K562 (cell line): ENCODE measurements at regions not wholly inside any gene's neighbourhood (a gene's known extent, or its start where the extent isn't known, plus 50 kb on each side); places are given as distances from the start of the nearest gene placed in this dataset.

Source experiments
- BCOR ChIP-seq: fragments of 450-650 bp; IDR thresholded peaks from 2 replicates; pipeline ENCODE4 v1.6.1; 2016
- CBX8 ChIP-seq: fragments of 200-600 bp; sonication (generic); IDR thresholded peaks from 2 replicates; pipeline ENCODE4 v1.6.1; 2012; ENCODE audit warnings: borderline replicate concordance, mixed run types, low read depth, mild to moderate bottlenecking, moderate library complexity, mixed read lengths, low read length, control low read depth, inconsistent platforms; ENCODE audit not compliant: poor library complexity, severe bottlenecking; ENCODE audit errors: extremely low read depth
- KLF13 ChIP-seq: fragments of 450-650 bp; IDR thresholded peaks from 2 replicates; pipeline ENCODE4 v1.6.1; 2016; ENCODE audit warnings: missing genetic modification characterization, low read depth, mild to moderate bottlenecking, missing compliant biosample characterization, moderate library complexity, borderline replicate concordance
- TSC22D4 ChIP-seq: fragments of 450-650 bp; IDR thresholded peaks from 2 replicates; pipeline ENCODE4 v1.6.1; 2016; ENCODE audit warnings: missing genetic modification characterization, missing biosample characterization, control low read depth
- ZNF717 ChIP-seq: fragments of 250-450 bp; sonication (Bioruptor Pico); IDR thresholded peaks from 2 replicates; pipeline ENCODE4 v1.5.0; 2021
- ZSCAN29 ChIP-seq: fragments of 450-650 bp; IDR thresholded peaks from 2 replicates; pipeline ENCODE4 v1.6.1; 2017
- TF ChIP-seq, protein P1 (sequence below): fragments of 250-450 bp; sonication (Bioruptor Pico); IDR thresholded peaks from 2 replicates; pipeline ENCODE4 v1.4.0; 2020

GRCh38 chr1:29906927-29907326 is 670.6 kb downstream of the PTPRU start (continued):
- TF ChIP-seq CBX8, result no peak
- TF ChIP-seq BCOR, result no peak
- TF ChIP-seq, protein P1, sequence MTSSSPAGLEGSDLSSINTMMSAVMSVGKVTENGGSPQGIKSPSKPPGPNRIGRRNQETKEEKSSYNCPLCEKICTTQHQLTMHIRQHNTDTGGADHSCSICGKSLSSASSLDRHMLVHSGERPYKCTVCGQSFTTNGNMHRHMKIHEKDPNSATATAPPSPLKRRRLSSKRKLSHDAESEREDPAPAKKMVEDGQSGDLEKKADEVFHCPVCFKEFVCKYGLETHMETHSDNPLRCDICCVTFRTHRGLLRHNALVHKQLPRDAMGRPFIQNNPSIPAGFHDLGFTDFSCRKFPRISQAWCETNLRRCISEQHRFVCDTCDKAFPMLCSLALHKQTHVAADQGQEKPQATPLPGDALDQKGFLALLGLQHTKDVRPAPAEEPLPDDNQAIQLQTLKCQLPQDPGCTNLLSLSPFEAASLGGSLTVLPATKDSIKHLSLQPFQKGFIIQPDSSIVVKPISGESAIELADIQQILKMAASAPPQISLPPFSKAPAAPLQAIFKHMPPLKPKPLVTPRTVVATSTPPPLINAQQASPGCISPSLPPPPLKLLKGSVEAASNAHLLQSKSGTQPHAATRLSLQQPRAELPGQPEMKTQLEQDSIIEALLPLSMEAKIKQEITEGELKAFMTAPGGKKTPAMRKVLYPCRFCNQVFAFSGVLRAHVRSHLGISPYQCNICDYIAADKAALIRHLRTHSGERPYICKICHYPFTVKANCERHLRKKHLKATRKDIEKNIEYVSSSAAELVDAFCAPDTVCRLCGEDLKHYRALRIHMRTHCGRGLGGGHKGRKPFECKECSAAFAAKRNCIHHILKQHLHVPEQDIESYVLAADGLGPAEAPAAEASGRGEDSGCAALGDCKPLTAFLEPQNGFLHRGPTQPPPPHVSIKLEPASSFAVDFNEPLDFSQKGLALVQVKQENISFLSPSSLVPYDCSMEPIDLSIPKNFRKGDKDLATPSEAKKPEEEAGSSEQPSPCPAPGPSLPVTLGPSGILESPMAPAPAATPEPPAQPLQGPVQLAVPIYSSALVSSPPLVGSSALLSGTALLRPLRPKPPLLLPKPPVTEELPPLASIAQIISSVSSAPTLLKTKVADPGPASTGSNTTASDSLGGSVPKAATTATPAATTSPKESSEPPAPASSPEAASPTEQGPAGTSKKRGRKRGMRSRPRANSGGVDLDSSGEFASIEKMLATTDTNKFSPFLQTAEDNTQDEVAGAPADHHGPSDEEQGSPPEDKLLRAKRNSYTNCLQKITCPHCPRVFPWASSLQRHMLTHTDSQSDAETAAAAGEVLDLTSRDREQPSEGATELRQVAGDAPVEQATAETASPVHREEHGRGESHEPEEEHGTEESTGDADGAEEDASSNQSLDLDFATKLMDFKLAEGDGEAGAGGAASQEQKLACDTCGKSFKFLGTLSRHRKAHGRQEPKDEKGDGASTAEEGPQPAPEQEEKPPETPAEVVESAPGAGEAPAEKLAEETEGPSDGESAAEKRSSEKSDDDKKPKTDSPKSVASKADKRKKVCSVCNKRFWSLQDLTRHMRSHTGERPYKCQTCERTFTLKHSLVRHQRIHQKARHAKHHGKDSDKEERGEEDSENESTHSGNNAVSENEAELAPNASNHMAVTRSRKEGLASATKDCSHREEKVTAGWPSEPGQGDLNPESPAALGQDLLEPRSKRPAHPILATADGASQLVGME (CRISPR knock-in tag), result no peak
- no peak for TF ChIP-seq ZNF717 (CRISPR knock-in tag)
- no peak for TF ChIP-seq KLF13 (tag)
- no peak for TF ChIP-seq TSC22D4 (tag)
- TF ChIP-seq ZSCAN29, result no peak
